Inferior parietal cortex (tissue), 1 donor: ENCODE measurements at regions not wholly inside any gene's neighbourhood (a gene's known extent, or its start where the extent isn't known, plus 50 kb on each side); places are given as distances from the start of the nearest gene placed in this dataset.
"Not testable (repeated sequence)": the region's sequence is repeated elsewhere in the genome, so short reads cannot be mapped to it uniquely, and the experiment has no call there.

Experiments
- DNase-seq: peaks from one replicate; pipeline ENCODE4 v3.0.0-alpha.2; 2016; ENCODE audit errors: extremely low spot score

DNA sequence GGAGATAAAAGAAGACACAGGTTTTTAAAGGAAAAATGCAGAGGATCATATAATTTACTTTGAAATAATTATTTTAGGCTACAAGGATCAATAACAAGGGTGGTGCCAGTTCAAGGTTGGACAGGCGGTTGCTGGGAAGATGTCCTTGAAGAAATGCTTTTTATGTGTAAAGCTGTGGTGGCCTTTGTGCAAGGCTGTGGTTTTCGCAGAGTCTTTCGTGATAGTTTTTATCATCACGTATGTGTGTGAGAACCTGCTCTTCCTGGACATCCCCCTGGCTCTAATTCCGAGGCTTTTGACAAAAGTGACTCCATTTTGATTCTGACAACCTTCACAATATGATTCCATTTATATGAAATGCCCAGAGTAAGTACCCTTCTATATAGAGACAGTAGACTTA lies 85.8 kb upstream of the COG2 start:
- DNase-seq: no peak

- DNase-seq: no peak
Observed at GRCh38 chr1:230555814-230556213, 86.5 kb upstream of the COG2 start.

DNA sequence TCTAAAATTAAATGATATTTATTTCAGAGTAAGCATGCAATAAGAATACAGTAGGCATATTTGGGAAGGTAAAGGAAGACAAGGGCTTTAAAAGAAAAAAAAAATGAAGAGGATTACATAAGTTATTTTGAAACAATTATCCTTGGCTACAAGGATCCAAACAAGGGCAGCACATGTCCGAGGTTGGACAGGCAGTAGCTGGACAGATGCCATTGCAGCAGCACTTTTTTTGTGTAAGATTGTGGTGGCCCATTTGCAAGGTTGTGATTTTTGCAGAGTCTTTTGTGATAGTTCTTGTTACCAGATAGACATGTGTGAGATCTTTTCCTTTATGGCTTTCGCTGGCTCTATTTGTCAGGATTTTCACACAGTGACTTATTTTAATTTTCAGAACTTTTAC lies 89.4 kb upstream of the COG2 start:
- no peak for DNase-seq

DNA sequence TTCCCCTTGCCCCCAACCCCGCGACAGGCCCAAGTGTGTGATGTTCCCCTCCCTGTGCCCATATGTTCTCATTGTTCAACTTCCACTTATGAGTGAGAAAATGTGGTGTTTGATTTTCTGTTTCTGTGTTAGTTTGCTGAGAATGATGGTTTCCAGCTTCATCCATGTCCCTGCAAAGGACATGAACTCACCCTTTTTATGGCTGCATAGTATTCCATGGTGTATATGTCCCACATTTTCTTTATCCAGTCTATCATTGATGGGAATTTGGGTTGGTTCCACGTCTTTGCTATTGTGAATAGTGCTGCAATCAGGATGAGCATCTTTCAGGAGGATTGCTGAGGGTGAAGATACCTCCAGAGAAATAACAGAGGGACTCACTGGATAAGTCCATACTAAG lies 91.3 kb upstream of the COG2 start:
- not testable (repeated sequence) for DNase-seq

DNA sequence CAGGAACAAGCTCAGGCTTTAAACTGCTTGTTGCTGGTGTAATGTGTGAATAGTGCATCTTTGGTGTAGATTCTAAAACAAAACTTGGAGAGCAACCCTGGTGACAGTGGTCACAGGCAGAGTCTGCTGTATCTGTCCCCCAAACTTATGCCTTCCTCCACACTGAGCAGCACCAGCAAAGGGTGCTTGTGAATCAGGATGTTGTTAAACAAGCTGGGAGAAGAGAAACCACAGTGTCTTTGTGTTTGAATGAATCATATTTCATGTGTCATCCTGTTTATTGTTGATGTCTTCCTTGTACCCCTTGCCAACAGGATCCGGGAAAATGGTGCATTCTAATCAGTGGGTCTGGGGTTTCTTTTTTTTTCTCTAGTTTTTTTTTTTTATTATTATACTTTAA lies 91.9 kb upstream of the COG2 start:
- no peak for DNase-seq

GRCh38 chr1:230549625-230550024 lies 92.7 kb upstream of the COG2 start:
- no peak for DNase-seq

DNA sequence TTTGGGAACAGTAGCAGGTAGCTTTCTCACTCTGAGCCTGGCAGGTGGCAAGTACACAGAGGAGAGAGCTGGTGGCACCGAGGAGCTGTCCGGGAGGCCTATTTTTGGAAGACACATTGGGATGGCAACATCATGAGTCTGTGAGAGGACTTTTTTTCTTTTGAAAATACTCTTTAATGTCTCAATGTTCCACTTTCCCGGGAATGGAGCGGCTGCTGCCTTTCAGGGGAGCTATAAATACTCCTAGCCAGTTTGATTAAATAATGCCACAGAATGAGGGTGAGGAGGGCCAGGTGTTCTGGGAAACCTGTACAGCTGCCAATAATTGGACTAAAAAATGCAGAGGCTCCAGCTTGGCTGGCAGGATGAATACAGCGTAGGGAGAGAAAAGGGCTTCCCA lies 93.3 kb upstream of the COG2 start:
- no peak for DNase-seq

- DNase-seq: no peak
Observed at GRCh38 chr1:230548357-230548756, 93.9 kb upstream of the COG2 start.

DNA sequence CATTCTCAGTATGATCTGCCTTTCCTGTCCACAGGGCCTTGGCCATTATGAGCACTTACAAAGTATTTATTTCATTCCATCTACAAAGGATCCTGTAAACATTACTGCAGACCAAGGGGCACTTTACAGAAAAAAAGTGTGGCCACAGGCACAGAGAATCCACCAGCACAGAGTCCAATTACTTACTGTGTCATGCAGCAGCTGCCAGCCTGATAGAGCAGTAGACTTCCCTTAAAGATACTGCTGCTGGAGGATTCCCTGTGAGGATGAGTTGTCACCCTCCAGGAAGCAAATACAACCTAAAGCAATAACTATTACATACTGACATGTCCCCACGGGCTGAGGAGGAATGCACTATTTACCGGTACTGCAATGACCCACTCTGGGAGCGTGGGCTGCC lies 97.1 kb upstream of the COG2 start:
- DNase-seq: no peak

GRCh38 chr1:230544758-230545157 lies 97.5 kb upstream of the COG2 start:
- DNase-seq: no peak

DNA sequence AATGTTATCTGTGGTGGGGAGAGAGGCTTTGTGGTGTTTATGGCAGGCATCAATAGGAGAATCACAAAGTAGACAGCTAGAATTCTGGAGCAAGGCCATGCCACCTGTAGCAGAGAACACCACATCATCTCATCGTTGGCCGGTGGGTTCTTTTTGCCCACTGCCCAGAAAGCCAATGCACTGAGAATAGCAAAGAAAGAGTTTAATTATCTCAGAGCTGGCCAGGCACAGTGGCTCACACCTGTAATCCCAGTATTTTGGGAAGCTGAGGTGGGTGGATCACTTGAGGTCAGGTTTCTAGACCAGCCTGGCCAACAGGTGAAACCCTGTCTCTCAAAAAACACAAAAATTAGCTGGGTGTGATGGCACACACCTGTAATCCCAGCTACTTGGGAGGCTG lies 99.2 kb upstream of the COG2 start:
- no peak for DNase-seq

DNA sequence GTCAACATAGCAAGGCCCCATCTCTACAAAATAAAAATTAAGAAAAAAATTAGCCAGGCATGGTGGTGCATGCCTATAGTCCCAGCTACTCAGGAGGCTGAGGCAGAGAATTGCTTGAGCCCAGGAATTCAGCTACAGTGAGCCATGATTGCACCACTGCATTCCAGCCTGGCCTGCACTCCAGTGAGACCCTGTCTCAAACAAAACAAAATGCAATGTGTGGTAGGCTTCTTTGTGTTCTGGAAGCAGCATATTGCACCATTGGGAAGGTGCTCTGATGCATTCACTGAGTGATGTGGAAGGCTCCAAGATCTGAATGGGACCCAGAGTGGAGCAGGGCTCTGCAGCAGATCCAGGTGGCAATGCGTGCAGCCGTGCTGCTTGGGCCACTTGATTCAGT lies 99.6 kb upstream of the COG2 start:
- no peak for DNase-seq

DNA sequence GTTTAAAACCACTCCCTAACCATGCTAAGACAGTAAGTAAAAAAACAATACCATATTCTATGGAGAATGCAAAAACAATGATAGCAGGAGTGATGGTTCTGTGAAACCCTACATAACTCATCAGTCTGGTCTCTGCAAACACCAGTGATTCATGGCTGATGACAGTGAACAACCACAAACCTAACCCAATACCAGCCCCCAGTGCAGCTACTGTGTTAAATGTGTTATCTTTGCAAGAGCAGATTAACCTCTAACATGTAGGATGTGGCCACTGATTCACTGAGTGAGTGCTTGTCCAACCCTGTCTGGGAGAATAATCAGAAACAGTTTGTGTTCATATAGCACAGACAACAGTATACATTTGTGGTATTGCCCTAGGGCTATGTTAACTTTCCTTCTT lies 100.2 kb upstream of the COG2 start:
- no peak for DNase-seq

GRCh38 chr1:230541306-230541705 lies 101.0 kb upstream of the COG2 start:
- DNase-seq: no peak

- DNase-seq: no peak
Observed at GRCh38 chr1:230540421-230541155, 101.7 kb upstream of the COG2 start.

GRCh38 chr1:230537456-230537855 lies 104.8 kb upstream of the COG2 start:
- no peak for DNase-seq

DNA sequence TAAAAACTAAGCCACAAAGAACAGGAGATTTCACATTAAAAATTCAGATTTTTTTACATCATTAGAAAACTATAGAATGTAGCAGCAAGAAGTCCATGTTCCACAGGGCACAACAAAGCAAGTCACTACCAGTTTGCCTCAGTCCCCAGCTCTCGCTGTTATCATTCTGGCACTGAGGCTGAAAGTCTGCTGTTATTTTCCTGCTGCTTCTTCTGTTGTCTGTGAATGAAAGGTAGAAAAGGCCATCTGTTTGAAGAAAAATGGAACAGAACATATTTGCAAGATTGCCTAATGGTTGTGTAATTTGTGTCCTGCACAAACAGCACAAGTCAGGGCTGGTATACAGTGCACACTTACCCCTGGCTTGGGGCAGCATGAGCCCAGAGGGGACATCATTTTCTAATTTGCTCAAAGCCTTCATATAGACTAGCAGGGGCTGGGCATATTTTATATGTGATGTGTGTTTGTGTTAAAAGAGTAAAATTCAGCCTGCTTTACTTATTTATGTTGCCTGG lies 105.6 kb upstream of the COG2 start:
- no peak for DNase-seq

GRCh38 chr1:230534224-230534623 lies 108.1 kb upstream of the COG2 start:
- no peak for DNase-seq

GRCh38 chr1:230531103-230531502 lies 105.0 kb upstream of the PGBD5 start:
- DNase-seq: no peak

DNA sequence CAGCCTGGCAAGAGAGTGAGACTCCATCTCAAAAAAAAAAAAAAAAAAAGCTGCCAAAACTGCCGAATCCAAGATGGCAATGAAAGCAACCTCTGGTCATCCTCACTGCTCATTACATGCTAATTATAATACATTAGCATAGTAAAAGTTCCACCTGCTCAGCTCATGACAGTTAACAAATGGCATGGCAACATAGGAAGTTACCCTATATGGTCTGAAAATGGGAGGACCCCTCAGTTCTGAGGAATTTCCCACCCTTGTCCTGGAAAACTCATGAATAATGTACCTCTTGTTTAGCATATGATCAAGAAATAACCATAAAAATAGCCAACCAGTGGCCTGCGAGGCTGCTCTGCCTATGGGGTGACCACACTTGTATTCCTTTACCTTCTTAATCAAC lies 93.1 kb upstream of the PGBD5 start:
- no peak for DNase-seq

DNA sequence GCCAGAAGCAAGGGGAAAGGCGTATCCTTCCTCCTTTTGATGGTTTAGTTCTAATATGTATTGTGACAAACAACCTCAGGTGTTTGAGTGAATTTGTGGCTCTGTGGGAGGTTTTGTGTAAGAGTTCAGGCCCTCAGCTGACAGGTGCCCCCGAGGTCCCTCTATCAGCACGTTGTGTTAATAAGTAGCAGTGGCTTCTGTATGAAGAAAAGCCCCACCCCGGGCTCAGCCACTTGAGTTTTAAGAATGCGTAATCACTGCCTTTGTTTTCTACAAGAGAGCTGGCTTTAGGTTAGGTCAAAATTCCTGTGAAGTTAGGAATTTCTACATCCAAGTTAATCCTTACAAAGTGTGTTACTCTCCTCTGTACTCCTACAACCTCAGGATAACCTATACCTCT lies 92.4 kb upstream of the PGBD5 start:
- no peak for DNase-seq

DNA sequence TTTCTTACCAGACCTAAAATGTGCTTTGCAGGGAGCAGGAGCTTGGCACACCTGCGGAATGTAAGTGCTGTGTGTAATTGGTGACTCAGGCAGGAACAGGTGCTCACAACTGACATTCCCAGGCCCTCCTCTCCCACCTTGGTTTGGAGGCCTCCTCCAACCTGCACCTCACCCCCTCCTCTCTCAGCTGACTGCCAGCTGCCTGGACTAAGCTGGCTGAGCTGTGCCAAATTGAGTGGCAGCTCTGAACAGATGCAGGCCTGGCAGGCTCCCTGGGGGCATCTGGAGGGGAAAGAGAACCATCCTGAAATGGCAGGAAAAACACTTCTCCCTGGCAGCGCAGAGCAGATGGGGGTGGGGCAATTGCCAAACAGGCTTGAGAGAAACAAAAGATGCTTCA lies 91.7 kb upstream of the PGBD5 start:
- no peak for DNase-seq

- no peak for DNase-seq
Observed at GRCh38 chr1:230517326-230517725, 91.2 kb upstream of the PGBD5 start.

DNA sequence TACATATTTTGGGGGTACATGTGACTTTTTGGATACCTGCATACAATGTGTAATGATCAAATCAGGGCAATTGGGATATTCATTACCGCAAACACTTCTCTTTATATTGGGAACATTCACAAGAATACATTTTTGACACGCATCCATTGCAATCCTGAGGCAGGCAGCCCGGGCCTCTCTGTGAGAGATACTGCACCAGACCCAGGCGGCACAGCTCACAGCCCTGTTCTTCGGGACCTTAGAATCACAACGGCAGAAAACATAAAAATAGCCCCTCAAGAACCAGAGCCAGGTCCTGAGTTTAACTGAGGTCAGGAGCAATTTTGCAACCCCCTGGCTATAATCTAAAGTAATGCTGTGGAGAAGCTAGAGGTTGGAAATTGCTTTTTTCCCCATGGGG lies 90.8 kb upstream of the PGBD5 start:
- DNase-seq: no peak
